ENCODE measurements at regions not wholly inside any gene's neighbourhood (a gene's known extent, or its start where the extent isn't known, plus 50 kb on each side); places are given as distances from the start of the nearest gene placed in this dataset.

DNA sequence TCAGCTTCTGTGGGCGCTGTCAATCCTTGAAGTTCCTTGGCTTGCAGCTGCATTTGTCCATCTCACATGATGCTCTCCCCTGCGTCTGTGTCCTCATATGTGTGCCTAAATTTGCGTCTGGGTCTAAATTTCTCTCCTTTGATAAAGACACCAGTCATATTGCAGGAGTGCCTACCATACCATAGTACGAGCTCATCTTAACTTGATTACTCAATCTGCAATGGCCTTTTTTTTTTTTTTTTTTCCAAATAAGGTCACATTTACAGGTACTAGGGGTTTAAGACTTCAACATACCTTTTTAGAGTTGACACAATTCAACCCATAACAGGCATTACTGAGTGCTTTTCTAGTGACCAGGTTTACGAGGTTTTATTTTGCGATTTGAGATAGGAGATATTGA, 233.3 kb upstream of the TBX3 start:
- no peak for DNase-seq

DNA sequence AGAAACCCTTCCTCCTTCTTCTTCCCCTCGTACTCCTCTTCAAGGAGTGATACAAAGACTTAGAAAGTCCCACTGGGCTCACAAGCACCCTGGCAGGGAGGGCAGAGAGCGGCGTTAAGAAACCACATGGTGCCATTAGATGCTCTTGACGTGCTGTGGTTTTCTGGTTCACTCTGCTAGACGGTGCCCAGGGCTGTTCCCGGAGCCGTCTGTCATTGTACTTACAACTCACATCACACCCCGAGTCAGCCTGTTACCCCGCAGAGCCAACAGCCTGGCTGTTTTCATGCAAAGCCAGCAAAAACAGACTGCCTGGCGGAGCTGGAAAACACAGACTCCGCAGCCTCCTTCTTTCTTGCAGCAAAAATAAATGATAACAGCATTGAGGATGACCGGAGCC, 232.6 kb upstream of the TBX3 start:
- DNase-seq, result no peak

DNA sequence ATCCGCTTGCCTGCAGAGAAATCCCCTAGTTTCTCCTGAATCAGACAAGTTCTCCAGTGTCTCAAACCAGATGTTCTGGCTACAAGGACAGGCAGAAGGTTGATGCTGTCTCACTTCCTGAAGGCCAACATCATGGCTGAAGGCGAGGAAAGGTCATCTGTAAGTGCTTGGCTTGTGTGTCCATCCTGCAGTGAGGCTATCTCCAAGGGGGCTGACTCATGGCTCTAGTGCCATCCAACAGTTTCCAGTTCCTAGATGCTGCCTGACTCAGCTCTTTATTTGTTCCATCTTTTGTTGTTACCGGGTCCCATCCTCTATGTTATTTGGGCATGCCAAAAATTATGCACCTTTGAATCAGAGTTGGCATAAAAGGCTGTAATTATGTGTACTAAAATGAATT, 232.1 kb upstream of the TBX3 start:
- no peak for DNase-seq

DNA sequence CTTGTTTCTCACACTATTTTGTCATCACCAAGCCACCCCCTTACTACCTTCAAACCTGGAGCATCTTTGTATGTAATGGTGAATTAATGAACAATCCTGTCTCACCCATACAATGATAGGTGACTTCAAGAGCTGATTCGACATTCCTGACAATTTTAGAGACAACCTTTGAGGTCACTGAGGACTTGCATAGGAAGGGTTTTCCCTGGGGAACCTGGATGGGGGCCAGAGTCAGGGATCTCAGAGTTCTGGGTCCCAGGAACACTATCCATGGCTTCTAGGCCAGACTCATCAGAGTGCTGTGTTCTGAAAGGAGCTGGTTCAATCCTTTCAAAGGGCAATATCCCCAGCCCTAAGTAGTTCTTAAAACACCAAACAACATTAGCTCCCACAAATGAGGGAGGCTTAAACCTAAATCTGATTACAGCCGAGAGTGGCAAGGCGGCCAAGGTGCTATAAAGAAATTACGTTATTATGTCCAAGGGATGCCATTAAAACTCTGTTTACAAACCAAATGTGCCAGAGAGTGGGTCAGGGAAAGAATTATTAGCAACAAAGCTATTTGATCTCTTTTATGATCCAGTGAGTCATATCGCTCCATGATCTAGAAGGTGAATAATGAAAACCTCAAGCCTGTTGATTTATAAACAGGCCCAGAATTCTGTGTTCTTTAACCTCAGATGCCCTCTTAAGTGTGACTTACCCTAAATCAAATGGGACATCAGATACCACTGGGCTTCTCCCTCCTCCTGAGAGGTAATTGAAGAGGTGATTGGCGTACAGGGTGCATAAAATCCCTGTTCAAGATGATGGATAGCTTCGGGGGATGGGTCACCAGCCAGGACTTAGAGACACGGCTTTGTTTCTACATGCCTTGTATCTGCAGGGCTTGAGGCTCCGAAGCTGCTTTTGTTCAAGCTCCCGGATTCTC, 230.2 kb upstream of the TBX3 start:
- DNase-seq, result no peak

DNA sequence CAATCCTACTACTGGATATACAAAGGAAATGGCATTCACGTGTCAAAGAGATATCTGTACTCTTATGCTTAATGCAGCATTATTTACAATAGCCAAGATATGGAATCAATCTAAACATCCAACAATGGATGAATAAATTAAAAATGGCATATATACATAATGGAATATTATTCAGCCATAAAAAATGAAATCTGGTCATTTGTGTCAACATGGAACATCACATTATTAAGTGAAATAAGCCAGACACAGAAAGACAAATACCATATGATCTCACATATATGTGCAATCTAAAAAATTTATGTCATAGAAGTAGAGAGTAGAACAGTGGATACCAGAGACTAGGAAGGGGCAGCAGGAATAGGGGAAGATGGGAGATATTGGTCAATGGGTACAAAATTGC, 228.8 kb upstream of the TBX3 start:
- DNase-seq, result no peak

DNA sequence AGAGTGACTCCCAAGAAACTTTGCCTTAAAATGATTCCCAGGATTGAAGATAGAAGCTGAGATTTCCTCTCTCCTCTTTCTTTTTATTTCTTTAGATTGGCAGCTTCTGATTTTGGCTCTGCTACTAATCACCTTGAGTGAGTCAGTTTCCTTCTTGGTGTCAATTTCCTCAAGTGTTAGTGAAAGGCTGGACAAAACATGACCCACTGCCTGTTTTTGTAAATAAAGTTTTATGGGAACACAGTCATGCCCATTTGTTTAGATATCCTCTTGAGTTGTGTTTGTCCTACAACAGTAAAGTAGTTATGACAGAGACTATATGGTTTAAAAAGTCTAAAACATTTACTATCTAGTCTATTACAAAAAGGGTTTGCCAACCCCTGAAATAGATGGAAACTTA, 227.2 kb upstream of the TBX3 start:
- no peak for DNase-seq

DNA sequence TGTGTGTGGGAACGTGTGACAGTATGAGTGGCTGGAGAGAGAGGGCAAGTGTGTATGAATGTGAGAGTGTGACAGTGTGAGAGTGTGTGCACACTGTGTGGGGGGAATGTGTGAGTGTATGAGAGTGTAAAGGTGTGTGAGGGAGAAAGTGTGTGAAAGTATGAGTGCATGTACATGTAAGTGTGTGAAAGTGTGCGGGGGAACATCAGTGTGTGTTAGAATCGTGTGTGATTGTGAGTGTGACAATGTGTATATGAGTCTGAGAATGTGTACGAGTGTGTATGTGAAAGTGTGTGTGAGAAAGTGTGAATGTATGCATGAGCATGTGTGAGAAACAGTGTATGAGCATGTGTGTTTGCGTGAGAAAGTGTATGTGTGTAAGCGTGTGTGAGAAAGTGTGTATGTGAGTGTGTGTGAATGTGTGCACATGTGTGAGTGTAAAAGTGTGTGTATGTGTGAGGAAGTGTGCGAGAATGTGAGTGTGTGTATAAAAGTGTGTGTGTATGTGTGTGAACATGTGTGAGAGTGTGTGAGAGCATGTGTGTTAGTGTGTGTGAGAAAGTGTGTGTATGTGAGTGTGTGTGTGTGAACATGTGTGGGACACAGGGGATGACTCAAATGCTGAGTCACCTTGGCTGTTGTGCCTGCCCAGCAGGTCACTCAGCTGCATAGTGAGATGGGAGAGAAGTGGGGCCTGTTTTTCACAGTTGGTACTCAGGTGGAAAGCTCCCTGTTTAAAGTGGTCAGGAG, 220.5 kb upstream of the TBX3 start:
- no peak for DNase-seq

DNA sequence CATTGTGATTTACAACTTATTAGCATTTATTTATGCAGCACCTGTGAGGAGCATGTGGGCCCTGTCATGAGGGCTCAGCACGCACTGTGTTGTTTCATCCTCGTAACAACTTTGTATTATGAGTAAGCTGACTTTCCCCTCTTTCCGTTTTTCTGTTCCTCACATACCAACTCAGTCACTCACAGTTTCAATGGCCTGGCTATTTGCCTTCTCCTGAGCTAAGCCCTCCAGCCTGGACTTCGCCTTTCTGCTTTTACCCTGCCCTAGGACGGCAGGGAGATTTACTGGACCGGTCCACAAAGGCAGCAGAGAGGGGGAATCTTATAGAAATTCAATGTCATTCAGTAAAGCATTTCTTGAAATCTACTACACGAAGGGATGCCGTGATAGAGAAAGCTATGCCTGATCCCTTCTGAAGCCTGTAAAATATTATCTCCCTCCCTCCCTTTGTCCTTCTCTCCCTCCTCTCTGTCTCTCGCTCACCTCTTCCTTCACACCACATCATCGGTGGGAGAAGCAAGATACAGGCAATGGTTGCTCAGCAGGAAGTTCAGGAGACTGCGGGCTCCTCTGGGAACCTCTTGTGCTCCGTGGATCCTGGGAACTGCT, 219.2 kb upstream of the TBX3 start:
- DNase-seq, result no peak

DNA sequence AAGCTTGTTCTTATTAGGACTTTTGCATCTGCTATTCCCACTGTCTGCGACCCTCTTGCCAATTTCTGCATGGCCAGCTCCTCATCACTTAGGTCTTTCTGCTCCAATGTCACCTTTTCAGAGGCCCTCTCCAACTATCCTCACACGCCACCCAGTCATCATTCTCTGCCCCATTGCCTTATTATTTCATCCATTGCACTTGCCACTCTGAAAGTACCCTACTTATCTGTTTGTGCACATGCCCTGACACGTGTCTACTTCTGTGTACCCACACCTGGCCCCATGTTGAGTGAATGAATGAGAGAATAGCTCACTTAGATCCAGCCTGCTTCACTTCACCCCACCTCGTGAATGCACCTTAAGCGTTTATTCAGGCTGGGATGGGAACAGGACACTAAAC, 218.7 kb upstream of the TBX3 start:
- no peak for DNase-seq

DNA sequence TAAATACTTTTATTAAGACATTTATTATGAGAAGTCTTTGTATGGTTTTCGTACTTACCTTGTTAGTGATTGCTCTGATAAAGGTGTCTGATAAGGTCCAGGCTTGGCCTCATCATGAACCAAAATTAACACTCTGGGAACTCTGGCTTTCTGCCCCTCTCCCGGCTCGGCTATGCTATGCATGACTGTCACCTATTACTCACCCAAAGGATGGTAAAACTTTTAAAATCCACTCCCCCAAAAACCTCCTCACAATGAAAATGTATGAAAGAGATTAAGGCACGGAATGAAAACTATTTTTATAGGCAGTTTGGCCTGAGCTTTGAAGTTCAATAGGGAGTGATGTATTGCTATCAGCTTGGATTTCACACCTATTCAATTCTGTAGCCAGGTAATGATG, 217.3 kb upstream of the TBX3 start:
- DNase-seq, result no peak

DNA sequence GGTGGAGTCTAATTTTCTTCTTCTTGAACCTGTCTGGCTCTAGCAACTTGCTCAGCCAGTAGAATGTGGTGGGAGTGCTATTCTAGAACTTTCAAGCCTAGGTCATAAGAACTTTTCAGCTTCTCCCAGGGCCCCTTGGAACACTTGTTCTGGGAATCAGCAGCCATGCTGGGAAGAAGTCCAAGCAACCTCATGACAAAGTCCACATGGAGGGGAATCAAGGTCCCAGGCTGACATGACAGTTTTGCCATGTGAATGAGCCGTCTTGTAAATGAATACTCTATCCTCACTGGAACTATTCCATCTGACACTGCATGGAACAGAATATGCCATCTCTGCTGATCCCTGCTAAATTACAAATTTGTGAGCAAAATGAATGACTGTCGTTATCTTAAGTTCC, 214.2 kb upstream of the TBX3 start:
- no peak for DNase-seq

DNA sequence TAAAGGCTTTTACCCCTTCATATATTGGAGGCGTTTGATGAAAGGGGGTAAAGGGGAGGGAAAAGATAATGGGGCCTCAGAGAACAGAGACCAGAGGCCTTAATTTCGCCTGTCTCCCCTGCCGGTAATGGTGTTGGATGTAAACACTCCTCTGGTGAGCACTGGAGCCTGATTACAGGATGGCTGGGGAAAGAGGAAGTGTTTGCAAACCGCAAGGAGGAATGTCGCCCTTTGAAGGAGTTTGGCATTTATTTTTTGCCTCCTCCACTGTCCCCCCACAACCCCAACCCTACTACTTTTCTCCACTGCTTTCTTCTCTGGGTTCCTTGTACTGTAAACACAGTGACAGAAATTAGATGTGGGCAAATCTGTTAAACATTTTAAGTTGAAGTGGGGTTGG, 211.9 kb upstream of the TBX3 start:
- no peak for DNase-seq

DNA sequence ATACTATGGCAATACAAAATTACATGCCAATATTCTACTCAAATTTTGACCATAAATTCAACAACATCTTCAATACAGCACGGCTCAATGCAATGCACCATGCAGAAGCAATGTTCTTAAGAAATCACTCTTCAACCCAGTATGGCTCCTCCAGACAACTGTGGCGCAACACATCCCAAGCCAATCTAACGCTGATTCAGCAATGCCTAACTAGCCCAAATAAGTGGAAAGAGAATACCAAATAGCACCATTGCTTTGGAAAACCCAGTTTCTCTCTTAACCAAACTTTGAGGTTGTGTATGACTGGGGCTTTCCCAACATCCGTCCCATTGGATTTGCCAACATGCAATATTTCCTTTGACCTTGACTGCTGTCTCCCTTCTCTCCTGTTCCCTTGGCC, 211.1 kb upstream of the TBX3 start:
- no peak for DNase-seq

DNA sequence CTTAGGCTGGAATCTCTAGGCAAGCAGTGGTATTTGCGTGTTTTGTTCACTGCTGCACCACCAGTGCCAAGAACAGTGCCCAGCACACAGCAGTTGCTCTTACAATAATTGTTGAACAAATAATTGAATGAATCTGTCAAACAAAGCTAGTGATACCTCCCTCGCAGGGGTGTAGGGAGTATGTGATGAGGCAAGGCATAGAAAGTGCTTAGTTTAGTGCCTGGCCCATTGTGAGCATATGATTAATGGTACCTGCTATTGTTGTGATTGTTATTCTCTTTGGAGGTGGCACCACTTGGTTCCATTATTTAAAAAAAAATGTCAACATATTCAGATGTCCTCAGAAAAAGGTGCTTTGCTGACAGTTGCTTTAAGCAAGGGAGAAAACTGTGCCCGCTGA, 210.1 kb upstream of the TBX3 start:
- no peak for DNase-seq

DNA sequence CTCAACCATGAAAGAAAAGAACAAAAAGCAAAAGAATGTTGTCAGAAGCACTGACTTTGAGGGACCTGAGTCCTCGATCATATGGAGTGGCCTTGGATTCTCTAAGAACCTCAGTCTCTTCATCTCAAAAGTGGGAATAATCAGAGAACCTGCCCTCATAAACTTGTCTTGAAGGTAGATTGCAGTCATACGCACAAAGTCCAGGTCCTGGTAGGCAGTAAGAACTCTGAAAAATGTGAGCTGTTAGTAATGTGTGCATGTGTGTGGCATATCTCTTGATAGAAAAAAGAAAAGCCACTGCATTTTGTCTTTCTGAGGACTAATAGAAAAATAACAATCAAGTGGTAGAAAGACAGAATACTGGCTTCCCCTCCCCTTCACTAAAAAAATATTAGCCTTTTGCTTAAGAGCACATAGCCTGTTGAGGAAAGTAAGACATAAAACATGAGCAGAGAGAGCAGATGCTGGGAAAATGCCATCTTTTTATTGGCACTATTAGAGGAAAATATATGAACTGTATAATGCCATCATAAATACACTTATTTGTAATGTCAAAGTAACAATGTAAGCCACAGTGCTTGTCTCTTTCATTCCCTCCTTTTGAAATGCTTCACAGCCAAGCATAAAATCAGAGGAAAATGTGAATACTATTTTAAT, 205.1 kb upstream of the TBX3 start:
- no peak for DNase-seq

DNA sequence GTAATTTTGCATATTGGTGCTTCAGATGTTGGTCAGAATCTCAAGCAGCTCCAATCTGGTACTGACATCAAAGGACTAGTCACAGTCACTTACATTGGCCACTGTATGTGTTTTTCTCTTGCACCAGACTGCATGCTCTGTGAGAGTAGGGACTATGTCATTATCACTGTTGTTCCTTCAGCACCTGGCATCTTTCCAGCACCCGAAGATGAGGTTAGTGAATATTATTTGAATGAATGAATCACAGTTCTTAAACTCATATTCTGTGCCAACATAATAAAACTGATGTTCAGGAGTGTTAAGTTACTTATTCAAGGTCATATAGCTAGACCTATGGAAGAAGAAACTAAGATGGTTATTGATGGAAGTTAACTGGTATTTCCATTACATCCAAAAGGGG, 204.5 kb upstream of the TBX3 start:
- DNase-seq, result no peak

DNA sequence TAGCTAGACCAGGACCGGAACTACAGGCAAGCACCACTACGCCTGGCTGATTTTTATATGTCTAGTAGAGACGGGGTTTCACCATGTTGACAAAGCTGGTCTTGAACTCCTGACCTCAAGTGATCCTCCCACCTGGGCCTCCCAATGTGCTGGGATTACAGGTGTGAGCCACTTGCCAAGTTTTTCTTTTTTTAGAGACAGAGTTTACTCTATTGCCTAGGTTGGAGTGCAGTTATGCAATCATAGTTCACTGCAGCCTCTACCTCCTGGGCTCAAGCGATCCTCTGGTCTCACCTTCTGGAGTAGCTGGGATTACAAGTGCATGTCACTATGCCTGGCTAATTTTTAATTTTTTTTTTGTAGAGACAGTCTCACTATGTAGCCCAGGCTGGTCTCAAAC, 201.5 kb upstream of the TBX3 start:
- no peak for DNase-seq

DNA sequence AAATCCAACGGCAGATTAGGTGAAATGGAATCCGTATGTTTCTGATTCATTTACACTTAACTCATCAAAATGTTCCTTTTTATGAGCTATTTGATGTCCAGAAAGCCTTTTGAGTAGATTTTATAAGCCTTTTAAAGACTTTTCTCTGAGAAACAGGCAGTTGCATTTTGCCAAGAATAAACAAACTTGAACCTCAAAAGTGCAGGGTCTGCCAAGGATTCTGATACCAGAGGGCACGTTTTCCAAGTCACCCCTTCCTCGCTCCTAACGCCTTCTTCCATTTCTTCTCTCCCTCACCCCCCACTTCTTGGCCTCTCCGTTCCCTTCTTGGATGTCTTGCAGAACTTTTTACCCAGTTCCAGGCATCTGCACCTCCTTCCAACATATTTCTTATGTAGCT, 200.6 kb upstream of the TBX3 start:
- no peak for DNase-seq

DNA sequence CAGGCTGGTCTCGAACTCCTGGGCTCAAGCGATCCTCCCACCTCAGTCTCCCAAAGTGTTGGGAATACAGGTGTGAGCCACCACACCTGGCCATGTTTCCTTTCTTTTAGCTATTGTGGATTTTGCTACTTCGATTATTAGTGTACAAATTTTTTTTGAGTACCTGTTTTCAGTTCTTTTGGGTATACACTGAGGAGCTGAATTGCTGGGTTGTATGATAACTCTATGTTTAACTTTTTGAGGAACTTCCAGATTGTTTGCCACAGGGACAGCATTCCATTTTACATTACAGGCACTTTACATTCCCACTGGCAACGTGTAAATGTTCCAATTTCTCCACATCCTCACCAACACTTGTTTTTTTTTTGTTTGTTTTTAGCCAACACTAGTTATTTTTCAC, 198.1 kb upstream of the TBX3 start:
- DNase-seq, result no peak

DNA sequence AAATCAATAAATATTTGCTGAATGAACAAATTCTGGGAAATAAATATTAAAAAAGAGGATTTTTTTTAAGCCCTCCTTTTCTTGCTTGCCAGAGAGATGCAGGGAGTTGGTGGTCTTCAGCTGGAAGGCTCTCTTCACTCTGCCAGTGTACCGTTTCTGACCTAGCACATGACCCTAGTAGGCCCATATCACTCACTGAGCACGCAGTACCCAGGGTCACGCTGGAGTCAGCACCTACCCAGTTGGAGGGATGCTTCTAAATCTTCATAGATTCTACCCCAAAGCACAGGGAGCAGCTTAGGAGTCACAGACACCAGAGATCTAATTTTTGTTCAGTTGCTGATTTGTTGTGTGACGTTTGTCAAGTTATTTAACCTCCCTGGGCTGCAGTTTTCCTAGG, 195.4 kb upstream of the TBX3 start:
- no peak for DNase-seq

DNA sequence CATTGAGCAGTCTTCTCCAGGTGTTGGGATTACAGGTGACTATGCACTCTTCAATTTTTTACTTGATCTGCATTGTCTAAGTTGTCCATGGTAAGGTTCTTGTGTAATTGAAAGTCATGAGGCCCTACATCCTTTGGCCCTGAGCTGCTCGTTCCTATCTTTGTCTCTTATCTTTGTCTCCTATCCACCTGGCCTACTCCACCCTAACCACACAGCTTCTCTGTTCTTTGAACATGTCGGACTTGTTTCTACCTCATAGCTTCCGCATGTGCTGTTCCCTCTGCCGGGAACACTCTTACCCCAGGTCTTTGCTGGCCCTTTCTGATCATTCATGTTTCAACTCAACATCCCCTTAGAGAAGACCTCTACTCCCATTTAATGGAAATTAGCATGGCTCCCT, 194.8 kb upstream of the TBX3 start:
- DNase-seq, result no peak

DNA sequence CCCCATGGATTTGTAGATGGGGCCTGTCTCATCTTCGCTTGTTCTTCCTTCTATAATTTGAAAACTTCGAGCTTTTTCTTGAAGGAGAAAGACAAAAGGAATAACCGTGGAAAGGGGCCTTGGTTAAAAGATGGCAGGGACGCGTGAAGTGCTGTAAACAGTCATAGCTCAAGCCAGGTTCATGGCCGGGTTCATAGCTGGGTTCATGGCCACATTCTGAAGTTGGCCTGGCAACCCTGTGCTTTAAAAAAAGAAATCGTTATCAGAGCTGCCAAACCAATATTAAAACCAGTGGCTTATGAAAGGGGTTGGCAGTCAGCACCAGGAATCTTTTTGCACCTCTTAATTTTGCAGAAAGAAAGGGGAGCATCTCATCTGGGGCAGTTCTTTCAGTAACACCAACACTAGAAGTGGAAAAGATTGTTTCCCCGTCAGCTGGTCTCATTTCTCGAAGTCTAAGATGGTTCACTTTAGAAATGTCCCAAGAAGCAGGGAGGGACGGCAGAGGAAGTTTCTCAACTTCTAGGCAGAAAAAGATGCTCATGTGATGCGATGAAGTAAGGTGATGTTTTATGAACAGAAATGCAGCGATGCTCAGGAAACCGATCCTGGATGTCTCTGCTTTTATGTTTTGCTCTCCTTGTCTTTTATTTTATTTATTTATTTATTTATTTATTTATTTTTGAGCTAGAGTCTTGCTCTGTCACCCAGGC, 193.1 kb upstream of the TBX3 start:
- DNase-seq, result no peak

DNA sequence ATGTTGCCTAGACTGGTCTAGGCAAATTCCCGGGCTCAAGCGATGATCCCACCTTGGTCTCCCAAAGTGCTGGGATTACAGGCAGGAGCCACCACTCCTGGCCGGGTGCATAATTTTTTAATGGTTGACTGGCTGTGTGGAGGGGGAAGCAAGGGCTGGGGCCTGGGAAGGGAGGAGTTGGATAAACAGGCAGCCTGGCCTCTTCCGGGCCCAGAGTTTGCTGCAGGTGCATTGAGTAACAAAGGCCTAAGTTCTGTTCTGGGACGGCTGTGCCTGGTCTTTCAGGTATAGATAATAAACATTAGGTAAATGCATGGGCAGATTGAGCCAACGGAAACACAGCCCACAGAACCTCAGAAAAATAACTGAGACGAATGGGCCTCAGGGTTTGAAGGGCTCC, 191.3 kb upstream of the TBX3 start:
- no peak for DNase-seq
